ENCODE measurements at regions not wholly inside any gene's neighbourhood (a gene's known extent, or its start where the extent isn't known, plus 50 kb on each side); places are given as distances from the start of the nearest gene placed in this dataset.
"Not testable (repeated sequence)": the region's sequence is repeated elsewhere in the genome, so short reads cannot be mapped to it uniquely, and the experiment has no call there.

GRCh38 chr22:22366537-22366936 is 122.0 kb downstream of the VPREB1 start:
- DNase-seq (ENCODE audit: low spot score) = no peak
- in situ Hi-C loops (cut with HindIII; ENCODE audit: low sequenced_read_pairs) = no loop called here

- in situ Hi-C loops (cut with HindIII; ENCODE audit: low sequenced_read_pairs) = no loop called here
- no peak for DNase-seq (ENCODE audit: low spot score)
Measured at GRCh38 chr22:22368516-22368915, 123.9 kb downstream of the VPREB1 start.

GRCh38 chr22:22369219-22369963 is 124.8 kb downstream of the VPREB1 start:
- in situ Hi-C loops (cut with HindIII; ENCODE audit: low sequenced_read_pairs); DNase-seq (ENCODE audit: low spot score): not testable (repeated sequence)

DNA sequence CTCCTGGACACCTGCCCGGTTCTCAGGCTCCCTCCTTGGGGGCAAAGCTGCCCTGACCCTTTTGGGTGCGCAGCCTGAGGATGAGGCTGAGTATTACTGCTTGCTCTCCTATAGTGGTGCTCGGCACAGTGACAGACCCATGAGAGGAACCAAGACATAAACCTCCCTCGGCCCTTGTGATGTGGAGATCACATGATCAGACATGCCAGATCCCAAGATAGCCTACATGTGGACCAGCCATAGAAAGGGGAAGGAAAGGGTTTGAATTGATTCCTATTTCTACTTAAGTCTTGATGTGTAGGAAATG is 125.3 kb downstream of the VPREB1 start:
- in situ Hi-C loops (cut with HindIII; ENCODE audit: low sequenced_read_pairs) = no loop called here
- DNase-seq (ENCODE audit: low spot score) = no peak

DNA sequence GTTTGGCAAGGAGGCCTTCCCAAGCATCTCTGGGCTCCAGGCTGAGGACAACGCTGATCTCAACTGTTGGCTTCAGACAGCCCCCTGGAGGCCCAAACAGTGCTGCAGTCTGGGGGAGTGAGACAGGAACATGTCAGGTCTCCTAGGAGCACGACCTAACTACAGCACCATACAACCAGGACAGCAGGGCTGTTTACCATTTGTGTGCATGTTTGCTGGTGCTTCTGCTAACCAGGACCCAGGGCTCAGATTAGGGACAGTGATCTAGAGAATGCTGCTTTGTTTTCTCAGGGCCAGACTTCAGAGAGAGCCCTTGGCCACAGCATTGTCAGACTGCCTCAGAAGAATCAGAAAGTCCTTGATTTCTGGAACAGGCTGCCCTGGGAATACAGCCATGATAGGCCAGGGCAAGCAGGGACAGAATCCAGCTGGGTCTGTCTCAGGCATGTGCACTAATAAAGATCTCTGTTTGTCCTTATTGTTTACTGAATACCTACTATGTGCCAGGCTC is 126.5 kb downstream of the VPREB1 start:
- no peak for DNase-seq (ENCODE audit: low spot score)
- in situ Hi-C loops (cut with HindIII; ENCODE audit: low sequenced_read_pairs) = no loop called here

DNA sequence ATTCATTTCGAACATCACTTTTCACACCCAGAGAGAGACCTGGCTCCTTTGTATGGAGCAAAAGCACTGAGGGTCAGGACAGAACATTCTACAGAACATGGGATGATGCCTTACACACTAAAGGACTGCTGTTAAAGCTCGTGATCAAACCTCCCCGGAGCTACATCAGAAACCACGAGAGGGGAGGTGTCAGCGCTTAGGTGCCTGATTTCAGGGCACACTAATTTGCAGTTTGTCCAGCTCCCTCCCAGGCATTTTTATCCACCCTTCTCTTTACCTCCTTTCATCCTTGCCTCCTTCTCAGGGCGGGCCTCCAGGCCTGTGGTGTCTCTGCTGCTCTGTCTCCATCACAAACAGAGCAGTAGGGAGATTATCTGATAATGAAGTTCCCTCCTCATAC is 127.5 kb downstream of the VPREB1 start:
- no peak for DNase-seq (ENCODE audit: low spot score)
- in situ Hi-C loops (cut with HindIII; ENCODE audit: low sequenced_read_pairs) = no loop called here

DNA sequence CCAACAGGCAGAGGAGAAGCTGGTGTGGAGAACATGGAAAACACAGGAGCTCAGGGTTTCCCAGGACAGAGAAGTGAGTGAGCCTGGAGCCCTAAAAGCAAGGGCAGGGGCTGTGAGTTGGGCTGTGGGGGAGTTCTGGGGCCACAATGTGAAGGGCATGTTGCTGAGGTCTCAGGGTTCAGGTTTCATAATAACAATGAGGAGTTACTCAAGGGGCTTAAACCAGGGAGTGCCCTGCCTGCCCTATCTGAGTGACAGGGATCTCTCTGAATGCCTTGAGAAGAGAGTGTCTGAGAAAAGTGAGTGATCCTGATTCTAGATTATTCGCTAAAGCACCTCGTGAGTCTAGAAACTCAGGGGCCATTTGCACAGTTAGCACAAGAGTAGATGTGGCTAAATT is 129.6 kb downstream of the VPREB1 start:
- in situ Hi-C loops (cut with HindIII; ENCODE audit: low sequenced_read_pairs) = no loop called here
- no peak for DNase-seq (ENCODE audit: low spot score)

GRCh38 chr22:22374579-22374978 is 130.0 kb downstream of the VPREB1 start:
- no peak for DNase-seq (ENCODE audit: low spot score)
- in situ Hi-C loops (cut with HindIII; ENCODE audit: low sequenced_read_pairs) = no loop called here

DNA sequence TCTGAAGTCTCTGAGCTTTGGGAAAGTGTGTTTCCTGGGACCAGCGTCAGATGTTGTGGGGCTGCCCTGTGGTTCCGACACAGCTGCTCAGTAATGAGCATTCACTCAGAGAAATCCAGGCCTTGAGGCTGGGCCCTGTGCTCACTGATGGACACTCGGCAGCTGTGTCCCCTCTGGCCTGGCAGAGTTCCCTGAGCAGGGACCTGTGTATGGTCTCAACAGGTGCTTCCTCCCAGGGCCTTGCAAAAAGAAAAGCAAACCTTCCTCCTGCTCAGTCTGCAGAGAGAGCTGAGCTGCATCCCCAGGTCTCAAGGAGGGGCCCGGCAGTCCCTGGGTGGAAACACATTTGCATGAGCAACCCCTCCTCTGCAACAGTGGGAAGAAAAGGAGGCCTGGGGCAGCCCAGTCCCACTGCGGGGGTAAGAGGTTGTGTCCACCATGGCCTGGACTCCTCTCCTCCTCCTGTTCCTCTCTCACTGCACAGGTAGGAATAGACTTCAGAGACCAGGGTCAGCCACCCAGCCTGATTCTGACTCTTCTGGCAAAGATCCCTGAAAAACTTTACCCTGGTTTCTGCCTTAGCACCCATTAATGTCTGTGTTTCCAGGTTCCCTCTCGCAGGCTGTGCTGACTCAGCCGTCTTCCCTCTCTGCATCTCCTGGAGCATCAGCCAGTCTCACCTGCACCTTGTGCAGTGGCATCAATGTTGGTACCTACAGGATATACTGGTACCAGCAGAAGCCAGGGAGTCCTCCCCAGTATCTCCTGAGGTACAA is 131.2 kb downstream of the VPREB1 start:
- in situ Hi-C loops (cut with HindIII; ENCODE audit: low sequenced_read_pairs) = no loop called here
- DNase-seq (ENCODE audit: low spot score) = no peak

DNA sequence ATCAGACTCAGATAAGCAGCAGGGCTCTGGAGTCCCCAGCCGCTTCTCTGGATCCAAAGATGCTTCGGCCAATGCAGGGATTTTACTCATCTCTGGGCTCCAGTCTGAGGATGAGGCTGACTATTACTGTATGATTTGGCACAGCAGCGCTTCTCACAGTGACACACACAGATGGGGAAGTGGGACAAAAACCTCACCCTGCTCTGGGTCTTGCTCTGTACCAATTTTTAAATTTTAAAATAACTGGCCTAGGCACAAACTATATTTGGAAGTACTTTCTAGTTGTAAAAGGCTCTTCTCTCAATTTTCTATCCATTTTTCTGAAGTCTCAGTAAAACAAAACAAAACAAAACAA is 131.7 kb downstream of the VPREB1 start:
- in situ Hi-C loops (cut with HindIII; ENCODE audit: low sequenced_read_pairs) = no loop called here
- no peak for DNase-seq (ENCODE audit: low spot score)

GRCh38 chr22:22376884-22377283 is 131.7 kb downstream of the ZNF280B start:
- in situ Hi-C loops (cut with HindIII; ENCODE audit: low sequenced_read_pairs); DNase-seq (ENCODE audit: low spot score): not testable (repeated sequence)

DNA sequence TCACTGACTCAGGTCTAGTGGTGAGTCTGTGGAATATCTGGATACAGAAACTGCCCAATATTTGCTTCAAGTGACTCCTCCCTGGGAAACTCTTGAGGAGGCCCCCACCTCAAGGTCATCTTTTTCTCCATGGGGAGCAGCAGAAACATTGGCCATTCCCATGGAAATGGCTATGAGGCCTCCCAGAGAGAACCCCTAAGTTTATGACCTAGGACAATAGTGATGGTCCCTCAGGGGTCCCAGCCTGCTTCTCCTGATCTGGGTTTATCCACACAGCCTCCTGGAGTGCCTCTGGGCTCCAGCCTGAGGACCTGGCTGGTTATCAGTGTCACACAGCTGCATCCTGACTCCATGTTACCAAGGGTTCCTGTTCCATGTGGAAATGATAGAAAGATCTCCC is 131.2 kb downstream of the ZNF280B start:
- DNase-seq (ENCODE audit: low spot score) = no peak
- in situ Hi-C loops (cut with HindIII; ENCODE audit: low sequenced_read_pairs) = no loop called here

DNA sequence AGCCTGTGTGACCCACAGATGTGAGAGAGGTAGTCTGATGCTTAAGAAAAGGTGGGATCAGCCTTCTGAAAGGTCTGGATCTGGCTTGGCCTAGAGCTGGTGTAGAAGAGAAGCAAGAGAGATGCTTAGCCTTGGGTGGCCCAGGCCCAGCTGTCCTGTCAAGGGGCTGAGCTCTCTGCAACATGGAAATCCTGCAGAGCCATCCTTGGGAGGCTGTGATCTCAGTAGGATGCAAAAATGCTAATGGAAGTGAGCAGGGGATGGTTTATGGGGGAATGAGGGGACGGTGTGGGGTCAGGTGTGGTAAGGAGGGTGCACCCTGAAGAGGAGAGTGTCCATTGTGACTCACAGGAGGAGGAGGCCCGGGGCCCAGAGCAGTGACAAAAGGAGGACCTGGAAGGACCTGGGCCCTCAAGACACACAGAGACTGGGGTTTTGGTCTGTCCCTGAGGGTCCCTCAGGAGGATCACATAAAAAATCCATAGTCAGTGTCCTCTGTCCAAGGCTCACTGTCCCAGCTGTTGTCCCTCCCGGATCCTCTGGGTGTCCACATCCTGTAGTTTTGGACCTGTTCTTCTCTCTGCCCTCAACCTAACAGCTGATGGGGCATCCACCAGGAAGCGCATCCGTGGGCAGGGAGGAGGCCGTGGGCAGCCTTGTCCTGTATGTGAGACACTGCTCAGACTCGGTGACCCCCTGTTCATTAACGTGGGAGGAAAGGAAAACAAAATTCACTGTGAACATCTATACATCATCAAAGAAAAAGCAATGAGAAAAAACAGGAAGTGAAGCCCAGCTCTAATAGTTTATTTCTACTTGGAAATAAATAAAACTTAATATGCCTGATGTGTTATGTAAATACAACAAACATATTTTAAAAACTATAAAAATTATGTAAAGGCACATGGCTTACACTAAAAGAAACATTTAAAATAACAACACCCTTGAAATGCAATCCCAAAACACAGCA is 129.8 kb downstream of the ZNF280B start:
- DNase-seq (ENCODE audit: low spot score) = no peak
- in situ Hi-C loops (cut with HindIII; ENCODE audit: low sequenced_read_pairs) = no loop called here

GRCh38 chr22:22380098-22381030 is 128.2 kb downstream of the ZNF280B start:
- in situ Hi-C loops (cut with HindIII; ENCODE audit: low sequenced_read_pairs) = no loop called here
- DNase-seq (ENCODE audit: low spot score) = no peak

DNA sequence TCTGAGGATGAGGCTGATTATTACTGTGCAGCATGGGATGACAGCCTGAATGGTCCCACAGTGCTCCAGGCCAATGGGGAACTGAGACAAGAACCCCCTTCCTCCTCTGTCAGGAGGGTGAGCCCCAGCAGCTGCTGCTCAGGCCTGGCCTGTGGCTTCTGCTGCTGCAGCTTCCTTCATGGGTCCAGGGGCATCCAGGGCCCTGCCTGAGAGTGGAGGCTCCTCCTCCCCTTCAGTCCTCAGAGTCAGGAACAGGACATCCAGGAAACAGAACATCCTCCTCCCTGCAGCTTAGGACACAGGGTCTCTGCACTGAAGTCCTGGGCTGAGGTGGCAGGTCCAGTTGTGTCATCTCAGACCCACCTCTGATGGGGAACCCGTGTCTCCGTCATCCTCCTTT is 127.2 kb downstream of the ZNF280B start:
- DNase-seq (ENCODE audit: low spot score); in situ Hi-C loops (cut with HindIII; ENCODE audit: low sequenced_read_pairs): not testable (repeated sequence)

DNA sequence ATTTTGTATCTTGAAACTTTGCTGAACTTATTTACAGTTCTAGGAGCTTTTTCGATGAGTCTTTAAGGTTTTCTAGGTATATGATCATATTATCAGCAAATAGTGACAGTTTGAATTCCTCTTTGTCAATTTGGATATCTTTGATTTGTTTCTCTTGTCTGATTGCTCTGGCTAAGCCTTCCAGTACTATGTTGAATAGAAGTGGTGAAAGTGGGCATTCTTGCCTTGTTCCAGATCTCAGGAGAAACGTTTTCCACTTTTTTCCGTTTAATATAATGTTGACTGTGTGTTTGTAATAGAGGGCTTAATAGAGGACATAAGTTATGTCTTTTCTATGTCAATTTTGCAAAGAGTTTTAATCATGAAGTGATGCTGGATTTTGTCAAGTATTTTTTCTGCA is 124.3 kb downstream of the ZNF280B start:
- in situ Hi-C loops (cut with HindIII; ENCODE audit: low sequenced_read_pairs) = no loop called here
- no peak for DNase-seq (ENCODE audit: low spot score)

DNA sequence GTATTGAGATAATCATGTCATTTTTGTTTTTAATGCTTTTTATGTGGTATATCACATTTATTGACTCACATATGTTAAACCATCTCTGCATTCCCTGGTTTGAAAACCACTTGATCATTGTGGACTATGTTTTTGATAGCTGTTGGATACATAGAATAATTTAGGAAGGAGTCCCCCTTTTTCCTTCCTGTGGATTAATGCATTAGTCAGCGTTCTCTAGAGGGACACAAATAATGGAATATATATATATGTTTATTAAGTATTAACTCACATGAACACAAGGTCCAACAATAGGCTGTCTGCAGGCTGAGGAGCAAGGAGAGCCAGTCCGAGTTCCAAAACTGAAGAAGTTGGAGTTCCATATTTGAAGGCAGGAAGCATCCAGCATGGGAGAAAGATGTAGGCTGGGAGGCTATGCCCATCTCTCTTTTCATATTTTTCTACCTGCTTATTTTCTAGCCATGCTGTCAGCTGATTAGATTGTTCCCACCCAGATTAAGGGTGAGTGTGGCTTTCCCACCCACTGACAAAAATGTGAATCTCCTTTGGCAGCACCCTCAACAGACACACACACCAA is 123.8 kb downstream of the ZNF280B start:
- in situ Hi-C loops (cut with HindIII; ENCODE audit: low sequenced_read_pairs) = no loop called here

DNA sequence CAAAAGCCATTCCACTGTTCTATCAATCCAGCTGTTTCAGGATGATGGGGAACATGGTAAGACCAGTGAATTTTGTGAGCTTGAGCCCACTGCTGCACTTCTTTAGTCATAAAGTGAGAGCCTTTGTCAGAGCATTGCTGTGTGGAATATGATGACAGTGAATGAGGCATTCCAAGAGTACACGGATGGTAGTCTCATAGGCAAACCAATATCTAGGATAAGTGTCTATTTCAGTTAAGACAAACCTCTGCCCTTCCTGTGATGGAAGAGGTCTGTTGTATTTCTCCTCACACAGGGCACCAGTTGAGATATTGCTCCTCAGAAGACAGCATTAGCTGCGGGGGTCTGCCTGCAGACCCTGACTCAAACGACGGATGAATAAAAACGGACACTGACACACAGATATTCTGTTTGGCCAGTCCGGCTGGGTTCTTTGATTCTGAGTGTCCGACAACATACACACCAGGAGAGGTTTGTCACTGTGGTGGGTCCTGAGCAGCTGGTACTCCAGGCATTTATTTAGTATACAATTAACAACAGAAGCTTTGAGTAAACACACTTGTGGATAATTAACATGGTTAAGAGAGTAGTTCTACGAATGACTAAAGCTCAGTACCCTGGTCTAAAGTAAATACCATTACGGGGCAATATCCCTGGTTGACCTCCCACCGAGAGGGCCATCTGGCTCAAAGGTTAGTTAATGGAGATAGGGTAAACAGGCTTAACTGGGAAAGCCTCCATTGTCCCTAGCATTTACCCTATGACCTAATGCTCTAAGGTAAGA is 121.7 kb downstream of the ZNF280B start:
- DNase-seq (ENCODE audit: low spot score) = no peak
- in situ Hi-C loops (cut with HindIII; ENCODE audit: low sequenced_read_pairs) = no loop called here

More for the DNA sequence above, 123.8 kb downstream of the ZNF280B start:
- no peak for DNase-seq (ENCODE audit: low spot score)

Data from G401 (cell line).